DND-41 (cell line): ENCODE measurements at regions not wholly inside any gene's neighbourhood (a gene's known extent, or its start where the extent isn't known, plus 50 kb on each side); places are given as distances from the start of the nearest gene placed in this dataset.

ENCODE experiments used
- ATAC-seq: fragments of 200-7000 bp; cut with Tn5 transposase; 3 replicates; pipeline ENCODE4 v1.9.1; 2021; ENCODE audit warnings: low read depth; ENCODE audit not compliant: insufficient read depth
- DNase-seq: peaks from one replicate; pipeline ENCODE4 v3.0.0-alpha.2; 2020
- H2AFZ ChIP-seq: 2 replicates; pipeline ENCODE4 v1.6.0; 2012; ENCODE audit warnings: low read depth, low read length
- H3K27ac ChIP-seq: 2 replicates; pipeline ENCODE4 v1.5.1; 2012; ENCODE audit warnings: low read length, inconsistent platforms
- H3K27me3 ChIP-seq: fragments of 200-600 bp; sonication (generic); 2 replicates; pipeline ENCODE4 v1.6.0; 2012; ENCODE audit warnings: low read length, mild to moderate bottlenecking, inconsistent platforms; ENCODE audit not compliant: insufficient read depth, poor library complexity
- H3K36me3 ChIP-seq: 2 replicates; pipeline ENCODE4 v1.5.1; 2012; ENCODE audit warnings: low read length, inconsistent platforms; ENCODE audit not compliant: insufficient read depth
- H3K4me1 ChIP-seq: 2 replicates; pipeline ENCODE4 v1.5.1; 2012; ENCODE audit warnings: mild to moderate bottlenecking, low read length; ENCODE audit not compliant: insufficient read depth
- H3K4me2 ChIP-seq: 2 replicates; pipeline ENCODE4 v1.6.0; 2012; ENCODE audit warnings: mild to moderate bottlenecking, moderate library complexity, low read length, inconsistent platforms; ENCODE audit not compliant: insufficient read depth
- H3K4me3 ChIP-seq, 2 experiments: fragments of 200-600 bp in 1 of 2; shearing (Covaris generic) in 1 of 2; 2 replicates each; pipeline ENCODE4 v1.5.1; 2012 to 2016; ENCODE audit warnings: inconsistent platforms in 2 of 2, low read length in 2 of 2, mild to moderate bottlenecking in 2 of 2, low read depth in 1 of 2, moderate library complexity in 1 of 2
- H3K79me2 ChIP-seq: 2 replicates; pipeline ENCODE4 v1.6.0; 2012; ENCODE audit warnings: low read length, inconsistent platforms; ENCODE audit not compliant: insufficient read depth
- H3K9ac ChIP-seq: 2 replicates; pipeline ENCODE4 v1.6.0; 2012; ENCODE audit warnings: low read depth, mild to moderate bottlenecking, inconsistent platforms, low read length, moderate library complexity
- H3K9me3 ChIP-seq: 2 replicates; pipeline ENCODE4 v1.5.1; 2012; ENCODE audit warnings: low read length, moderate library complexity, mild to moderate bottlenecking, inconsistent platforms; ENCODE audit not compliant: insufficient read depth, severe bottlenecking
- H4K20me1 ChIP-seq: 2 replicates; pipeline ENCODE4 v1.6.0; 2012; ENCODE audit warnings: low read length; ENCODE audit not compliant: insufficient read depth
- EZH2 ChIP-seq: IDR thresholded peaks from 3 replicates; pipeline ENCODE4 v1.6.1; 2012; ENCODE audit warnings: borderline replicate concordance, low read depth, mild to moderate bottlenecking, moderate library complexity, low read length, inconsistent platforms; ENCODE audit not compliant: severe bottlenecking
- TF ChIP-seq, protein P1 (sequence below): IDR thresholded peaks from 2 replicates; pipeline ENCODE4 v1.5.1; 2012; ENCODE audit warnings: borderline replicate concordance, low read length, moderate library complexity, mild to moderate bottlenecking; ENCODE audit not compliant: poor library complexity, severe bottlenecking; ENCODE audit errors: extremely low read depth

DNA sequence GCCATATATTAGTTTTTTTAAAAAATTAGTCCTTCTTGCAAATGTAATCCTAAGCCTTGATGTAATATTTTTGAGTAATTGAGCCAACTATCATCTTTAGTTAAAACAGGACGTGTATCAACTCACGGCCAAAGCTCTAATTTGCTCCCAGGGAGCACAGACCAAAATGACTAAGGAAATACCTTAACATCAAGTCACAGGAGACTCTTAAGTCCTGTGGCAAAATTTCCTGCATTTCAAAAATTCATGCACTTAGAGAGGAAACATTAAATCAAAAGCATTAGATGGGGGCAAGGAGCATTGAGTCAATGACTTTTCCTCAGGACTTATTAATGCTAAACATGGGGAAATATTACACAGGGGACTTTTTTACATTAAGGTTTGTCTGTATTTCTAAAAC is 276.0 kb downstream of the MFSD1 start:
- DNase-seq (no peak), ATAC-seq (no peak)
- H3K79me2 ChIP-seq: no peaks in the 10 kb centered on the region
- no peaks in the 10 kb centered on the region for H3K9me3 ChIP-seq
- H3K9ac ChIP-seq: no peak overlapping the region
- H3K4me3 ChIP-seq: no peak overlapping the region
- H3K4me1 ChIP-seq: no peaks in the 10 kb centered on the region
- H3K4me2 ChIP-seq: no peak overlapping the region
- H3K27me3 ChIP-seq: no peaks in the 10 kb centered on the region
- H2AFZ ChIP-seq: no peak overlapping the region
- H3K36me3 ChIP-seq: no peaks in the 10 kb centered on the region
- no peak overlapping the region for H3K27ac ChIP-seq
- TF ChIP-seq, protein P1, sequence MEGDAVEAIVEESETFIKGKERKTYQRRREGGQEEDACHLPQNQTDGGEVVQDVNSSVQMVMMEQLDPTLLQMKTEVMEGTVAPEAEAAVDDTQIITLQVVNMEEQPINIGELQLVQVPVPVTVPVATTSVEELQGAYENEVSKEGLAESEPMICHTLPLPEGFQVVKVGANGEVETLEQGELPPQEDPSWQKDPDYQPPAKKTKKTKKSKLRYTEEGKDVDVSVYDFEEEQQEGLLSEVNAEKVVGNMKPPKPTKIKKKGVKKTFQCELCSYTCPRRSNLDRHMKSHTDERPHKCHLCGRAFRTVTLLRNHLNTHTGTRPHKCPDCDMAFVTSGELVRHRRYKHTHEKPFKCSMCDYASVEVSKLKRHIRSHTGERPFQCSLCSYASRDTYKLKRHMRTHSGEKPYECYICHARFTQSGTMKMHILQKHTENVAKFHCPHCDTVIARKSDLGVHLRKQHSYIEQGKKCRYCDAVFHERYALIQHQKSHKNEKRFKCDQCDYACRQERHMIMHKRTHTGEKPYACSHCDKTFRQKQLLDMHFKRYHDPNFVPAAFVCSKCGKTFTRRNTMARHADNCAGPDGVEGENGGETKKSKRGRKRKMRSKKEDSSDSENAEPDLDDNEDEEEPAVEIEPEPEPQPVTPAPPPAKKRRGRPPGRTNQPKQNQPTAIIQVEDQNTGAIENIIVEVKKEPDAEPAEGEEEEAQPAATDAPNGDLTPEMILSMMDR: no peak
- no peak for TF ChIP-seq EZH2
- no peaks in the 10 kb centered on the region for H4K20me1 ChIP-seq

DNA sequence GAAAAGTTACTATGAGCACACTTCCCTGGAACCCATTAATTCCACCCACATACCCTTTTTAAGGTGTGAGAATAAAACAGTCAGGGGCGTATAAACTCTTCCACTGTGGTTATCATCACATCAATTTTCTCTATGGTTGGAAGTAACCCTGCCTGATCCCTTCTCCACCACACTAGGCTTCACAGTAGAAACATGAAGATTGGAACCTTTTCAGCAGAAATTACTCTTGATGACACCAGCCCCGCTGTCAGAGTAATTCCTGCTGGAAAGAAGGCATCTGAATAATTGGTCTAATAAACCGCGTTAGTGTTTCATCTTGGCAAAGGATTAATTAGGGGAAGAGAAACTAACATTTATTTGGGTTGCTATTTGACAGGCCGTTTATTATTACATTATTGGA is 278.4 kb downstream of the MFSD1 start:
- Histone ChIP-seq H3K9me3 (no peaks in the 10 kb centered on the region), H4K20me1 (no peaks in the 10 kb centered on the region), H3K27ac (no peak overlapping the region), H3K79me2 (no peaks in the 10 kb centered on the region), H3K27me3 (no peaks in the 10 kb centered on the region), H3K4me3 (no peak overlapping the region), H3K4me2 (no peak overlapping the region), H3K4me1 (no peaks in the 10 kb centered on the region), H2AFZ (no peak overlapping the region), H3K9ac (no peak overlapping the region), H3K36me3 (no peaks in the 10 kb centered on the region)
- TF ChIP-seq, protein P1: no peak
- TF ChIP-seq EZH2: no peak
- ATAC-seq (no peak), DNase-seq (no peak)

DNA sequence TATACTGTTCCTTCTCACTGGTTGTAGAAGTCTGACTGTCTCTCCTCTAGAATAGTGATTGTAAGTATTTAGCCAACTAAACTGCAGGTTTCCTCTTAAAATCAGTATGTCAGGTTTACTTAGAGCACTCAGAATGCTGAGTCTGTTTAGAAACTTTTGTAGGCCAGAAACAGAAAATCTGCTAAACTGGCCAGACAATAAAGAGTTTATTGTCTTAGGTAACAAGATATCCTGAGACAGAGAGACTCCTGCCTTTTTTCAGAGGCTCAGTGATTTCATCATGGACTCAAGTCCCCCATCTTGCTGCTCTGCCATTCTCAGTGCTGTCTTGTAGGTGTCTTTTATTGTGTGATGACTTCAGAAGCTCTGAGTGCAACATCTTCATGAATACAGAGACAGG is 279.0 kb downstream of the MFSD1 start:
- TF ChIP-seq, protein P1: no peak
- TF ChIP-seq EZH2: no peak
- no peak overlapping the region for H2AFZ ChIP-seq
- H3K27me3 ChIP-seq: no peaks in the 10 kb centered on the region
- no peaks in the 10 kb centered on the region for H4K20me1 ChIP-seq
- H3K4me3 ChIP-seq: no peak overlapping the region
- no peak overlapping the region for H3K27ac ChIP-seq
- no peak overlapping the region for H3K4me2 ChIP-seq
- DNase-seq (no peak), ATAC-seq (no peak)
- H3K9ac ChIP-seq: no peak overlapping the region
- H3K79me2 ChIP-seq: no peaks in the 10 kb centered on the region
- H3K4me1 ChIP-seq: no peaks in the 10 kb centered on the region
- H3K9me3 ChIP-seq: no peaks in the 10 kb centered on the region
- no peaks in the 10 kb centered on the region for H3K36me3 ChIP-seq

DNA sequence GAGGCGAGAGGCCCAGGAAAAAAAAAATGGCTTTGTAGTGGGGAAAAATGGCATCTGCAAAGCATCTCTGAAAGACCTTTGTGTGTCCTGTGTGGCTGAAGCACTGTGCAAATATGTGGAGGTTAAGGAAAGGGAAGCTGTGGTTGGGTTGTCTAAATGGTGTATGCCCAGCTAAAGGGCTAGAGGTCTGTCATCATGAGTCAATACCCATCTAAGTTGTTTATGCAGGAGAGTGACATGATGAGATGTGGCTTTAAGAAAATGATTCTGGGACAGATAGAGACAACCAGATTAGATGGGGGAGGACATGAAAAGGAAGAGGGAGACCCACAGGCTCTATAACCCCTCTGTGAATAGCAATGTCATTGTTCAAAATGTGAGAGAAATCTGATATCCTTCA is 280.7 kb downstream of the MFSD1 start:
- Histone ChIP-seq H3K27ac (no peak overlapping the region), H4K20me1 (no peaks in the 10 kb centered on the region), H3K4me2 (no peak overlapping the region)

More for the DNA sequence above, 280.7 kb downstream of the MFSD1 start:
- Histone ChIP-seq H3K4me3 (no peak overlapping the region), H3K9me3 (no peaks in the 10 kb centered on the region), H3K9ac (no peak overlapping the region), H2AFZ (no peak overlapping the region), H3K27me3 (no peaks in the 10 kb centered on the region), H3K79me2 (no peaks in the 10 kb centered on the region), H3K4me1 (no peaks in the 10 kb centered on the region), H3K36me3 (no peaks in the 10 kb centered on the region)
- TF ChIP-seq, protein P1: no peak
- TF ChIP-seq EZH2: no peak
- ATAC-seq (no peak), DNase-seq (no peak)
